ENCODE measurements at regions not wholly inside any gene's neighbourhood (a gene's known extent, or its start where the extent isn't known, plus 50 kb on each side); places are given as distances from the start of the nearest gene placed in this dataset.
"Not testable (repeated sequence)": the region's sequence is repeated elsewhere in the genome, so short reads cannot be mapped to it uniquely, and the experiment has no call there.

DNA sequence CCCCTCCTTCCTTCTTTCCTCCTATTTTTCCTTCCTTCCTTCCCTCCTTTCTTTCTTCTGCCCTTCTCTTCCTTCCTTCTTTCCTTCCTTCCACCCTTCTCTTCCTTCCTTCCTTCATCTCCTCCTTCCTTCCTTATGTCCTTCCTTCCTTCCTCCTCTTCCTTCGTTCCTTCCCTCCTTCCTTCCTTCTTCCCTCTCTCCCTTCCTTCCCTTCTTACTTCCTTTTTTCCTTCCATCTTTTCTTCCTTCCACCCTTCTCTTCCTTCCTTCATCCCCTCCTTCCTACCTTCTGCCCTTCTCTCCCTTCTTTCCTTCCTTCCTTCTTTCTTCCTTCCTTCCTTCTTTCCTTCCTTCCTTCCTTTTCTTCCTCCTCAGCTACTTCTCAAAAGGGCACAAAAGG, 287.3 kb upstream of the ZNF507 start:
- DNase-seq: no peak

DNA sequence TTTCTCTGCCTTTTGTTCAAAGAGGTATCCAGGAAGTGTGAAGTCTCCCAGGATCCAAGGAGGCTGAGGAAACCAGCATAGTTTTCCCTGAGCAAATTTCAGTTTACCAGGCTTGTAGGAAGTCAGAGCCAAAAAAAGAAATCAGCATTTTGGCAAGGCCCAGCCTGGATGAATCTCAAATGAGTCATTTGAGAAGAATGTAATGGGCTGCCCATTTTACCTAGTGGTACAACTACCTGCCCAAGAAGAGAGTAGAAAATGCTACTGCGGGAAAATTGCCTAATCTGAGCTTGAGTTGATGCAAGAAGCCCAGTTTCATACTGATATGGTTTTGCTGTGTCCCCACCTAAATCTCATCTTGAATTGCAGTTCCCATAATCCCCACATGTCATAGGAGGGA, 284.1 kb upstream of the ZNF507 start:
- DNase-seq: no peak

DNA sequence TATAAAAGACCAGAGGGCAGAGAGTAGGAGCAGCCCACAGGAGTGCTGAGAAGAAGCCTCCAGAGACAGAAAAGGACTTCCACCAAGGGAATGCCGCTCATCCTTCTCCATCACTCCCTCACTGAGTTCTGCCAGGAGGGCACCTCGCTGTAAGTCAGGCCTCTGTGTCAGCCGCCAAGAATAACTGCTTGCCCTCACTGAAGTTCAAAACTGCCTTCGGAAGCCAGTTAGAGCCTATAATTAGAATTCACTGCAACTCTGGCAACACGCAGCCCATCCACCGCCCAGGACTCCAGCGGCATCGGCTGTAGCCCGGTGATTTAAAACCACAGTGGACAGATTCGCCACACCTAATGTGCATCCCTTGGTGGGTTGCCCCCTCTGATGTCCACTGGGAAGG, 281.8 kb upstream of the ZNF507 start:
- no peak for DNase-seq

DNA sequence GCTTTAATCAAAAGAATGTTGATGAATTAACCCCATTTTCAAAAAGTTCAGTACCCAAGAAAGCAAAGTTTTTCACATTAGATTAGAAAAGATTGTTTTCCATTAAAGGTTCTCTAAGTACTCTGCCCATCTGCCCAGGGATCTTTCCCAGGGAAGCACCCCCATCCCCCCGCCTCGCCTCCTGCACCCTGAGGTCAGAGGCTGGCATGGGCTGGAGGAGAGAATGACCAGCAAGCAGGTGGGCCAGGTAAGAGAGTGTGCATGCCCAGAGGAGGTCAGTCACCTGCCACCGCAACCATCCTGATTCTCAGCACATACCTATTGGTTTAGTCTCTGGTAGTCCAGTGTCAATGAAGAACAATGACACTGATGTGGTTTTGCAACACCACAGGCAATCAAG, 279.4 kb upstream of the ZNF507 start:
- no peak for DNase-seq

DNA sequence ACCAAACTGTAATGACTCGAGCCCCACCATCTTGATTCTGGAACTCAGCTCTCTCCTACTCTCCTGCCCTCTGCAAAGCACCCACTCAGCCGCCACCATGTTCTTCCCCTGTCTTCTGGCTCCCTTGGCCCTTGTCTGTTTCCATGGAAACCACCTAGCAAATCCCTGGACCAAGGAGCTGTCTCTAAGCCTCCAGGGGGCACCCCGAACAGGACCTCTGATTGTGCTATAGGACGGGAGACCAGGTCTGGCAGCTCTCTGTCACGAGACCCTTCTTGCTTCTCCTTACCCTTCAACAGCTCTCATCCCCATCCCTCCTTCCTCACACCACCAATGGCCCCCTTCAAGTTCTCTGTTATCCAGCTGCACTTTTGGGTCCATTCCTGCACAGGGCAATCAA, 277.7 kb upstream of the ZNF507 start:
- no peak for DNase-seq

DNA sequence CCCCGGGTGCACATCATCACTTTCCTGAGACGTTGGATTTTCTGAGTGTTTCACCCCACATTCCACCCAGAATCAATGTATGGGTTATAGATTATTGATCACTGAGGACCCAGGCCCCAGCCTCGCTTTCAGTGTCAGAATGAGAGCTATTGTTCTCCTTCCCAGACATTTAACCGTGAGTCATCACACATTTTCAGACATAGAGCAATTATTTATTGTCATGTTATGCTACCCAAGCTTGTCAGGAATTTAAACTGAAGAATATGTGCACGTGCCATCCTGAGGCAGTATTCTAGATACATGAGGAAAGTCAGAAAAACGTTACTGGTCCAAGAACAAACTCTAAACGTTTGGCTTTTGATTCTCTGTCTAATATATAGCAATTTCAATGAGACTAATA, 276.6 kb upstream of the ZNF507 start:
- no peak for DNase-seq

DNA sequence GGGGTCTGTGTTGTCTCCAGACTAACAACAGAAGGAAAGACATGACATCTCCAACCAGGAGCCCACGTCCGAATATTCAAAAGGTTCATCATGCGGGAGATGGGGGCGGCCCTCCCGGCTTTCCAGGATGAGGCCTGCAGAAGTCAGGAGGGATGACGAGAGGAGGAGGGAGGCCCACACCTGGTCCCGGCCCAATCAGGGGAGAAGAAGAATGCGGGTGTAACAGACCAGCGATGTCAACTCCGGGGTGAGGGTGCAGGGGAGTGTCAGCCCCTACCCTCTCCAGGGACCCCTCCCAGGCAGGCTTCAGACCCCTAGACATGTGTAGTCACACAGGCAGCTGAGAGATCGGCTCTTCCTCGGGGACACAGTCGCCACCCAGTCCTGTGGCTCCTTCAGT, 275.3 kb upstream of the ZNF507 start:
- no peak for DNase-seq

DNA sequence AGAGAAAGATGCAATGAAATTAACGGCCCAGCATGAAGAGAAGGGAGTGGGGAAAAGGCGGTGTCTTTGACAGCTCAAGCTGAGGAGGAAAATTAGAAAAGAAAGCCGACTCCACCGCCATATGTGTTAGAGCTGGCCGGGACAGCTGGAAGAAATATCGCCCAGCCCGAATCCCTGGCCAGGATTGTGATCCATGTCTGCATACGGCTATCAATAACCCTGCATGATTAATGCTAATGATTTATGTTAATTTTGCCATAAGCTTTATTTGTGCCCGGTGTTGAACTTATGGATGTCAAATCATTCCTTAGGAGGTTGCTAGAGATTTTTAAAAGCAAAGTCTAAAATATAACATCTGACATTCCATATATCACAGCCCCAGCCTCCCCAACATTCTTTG, 263.4 kb upstream of the ZNF507 start:
- DNase-seq: no peak

DNA sequence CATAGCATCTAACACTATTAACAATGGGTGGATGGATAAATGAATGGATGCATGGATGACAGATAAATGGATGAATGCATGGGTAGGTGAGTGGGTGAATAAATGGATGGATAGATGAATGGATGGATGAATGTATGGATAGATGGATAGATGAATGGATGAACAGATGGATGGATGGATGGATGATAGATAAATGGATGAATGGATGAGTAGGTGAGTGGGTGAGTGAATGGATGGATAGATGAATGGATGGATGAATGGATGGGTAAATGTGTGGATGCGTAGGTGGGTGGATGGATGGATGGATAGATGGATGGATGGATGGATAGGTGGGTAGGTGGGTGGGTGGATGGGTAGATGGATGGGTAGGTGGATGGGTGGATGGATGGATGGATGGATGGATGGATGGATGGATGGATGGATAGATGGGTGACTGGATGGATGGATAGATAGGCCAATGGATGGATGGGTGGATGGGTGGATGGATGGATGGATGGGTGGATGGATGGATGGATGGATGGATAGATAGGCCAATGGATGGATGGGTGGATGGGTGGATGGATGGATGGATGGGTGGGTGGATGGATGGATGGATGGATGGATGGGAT, 260.6 kb upstream of the ZNF507 start:
- not testable (repeated sequence) for DNase-seq

DNA sequence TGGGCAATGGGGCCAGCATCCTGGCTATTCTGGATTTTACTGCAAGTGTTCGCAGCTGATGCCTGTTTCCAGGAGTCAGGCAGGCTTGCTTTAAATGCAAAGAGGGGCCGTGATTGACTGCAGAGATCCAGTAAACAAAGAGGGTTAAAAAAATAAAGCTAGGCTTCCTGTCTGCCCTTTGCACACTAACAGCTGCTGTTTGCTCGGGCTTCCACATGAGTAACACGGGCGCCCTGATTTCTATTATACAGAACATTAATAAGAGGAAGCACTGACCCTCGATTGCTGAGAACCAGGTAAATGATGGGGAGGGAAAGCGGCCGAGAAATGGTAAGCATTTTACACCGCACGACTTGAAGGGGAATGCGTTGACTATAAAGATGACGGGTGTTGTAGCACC, 254.2 kb upstream of the ZNF507 start:
- no peak for DNase-seq

DNA sequence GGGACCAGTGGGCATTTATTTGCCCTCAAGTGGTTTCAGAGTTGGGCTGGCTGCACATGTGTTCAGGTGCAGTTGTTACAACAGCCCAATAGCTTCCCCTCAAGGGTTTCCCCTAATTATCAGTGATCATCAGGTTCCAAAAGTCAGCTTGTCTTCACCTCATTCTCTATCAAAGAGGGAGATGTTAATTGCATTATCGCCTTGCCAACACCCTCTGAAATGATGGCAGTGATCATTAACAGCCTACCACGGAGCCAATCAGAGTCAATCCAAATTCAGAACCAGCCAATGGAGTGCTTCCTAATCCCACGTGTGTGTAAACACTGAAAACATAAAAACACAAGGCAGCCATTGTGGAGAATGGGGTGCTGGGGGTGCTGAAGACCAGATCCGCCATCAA, 248.4 kb upstream of the ZNF507 start:
- DNase-seq: no peak

DNA sequence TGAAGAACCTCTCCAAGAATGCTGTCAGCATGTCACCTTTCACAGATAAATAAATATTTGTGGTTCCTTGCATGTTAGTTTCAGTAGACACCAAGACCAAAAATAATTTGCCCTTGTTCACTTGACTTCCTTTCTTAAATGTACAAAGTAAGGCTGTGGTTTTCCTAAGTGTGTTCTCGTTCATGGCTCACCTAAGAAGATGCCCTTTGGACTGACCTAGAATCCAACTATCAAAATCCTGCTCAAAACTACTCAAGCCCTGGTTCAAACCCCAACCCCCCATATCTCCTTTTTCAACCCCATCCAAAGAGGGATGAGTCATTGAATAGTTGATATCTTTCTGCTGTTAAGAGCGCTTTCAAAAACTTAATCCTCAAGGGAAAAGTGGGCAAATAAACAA, 247.8 kb upstream of the ZNF507 start:
- no peak for DNase-seq

DNA sequence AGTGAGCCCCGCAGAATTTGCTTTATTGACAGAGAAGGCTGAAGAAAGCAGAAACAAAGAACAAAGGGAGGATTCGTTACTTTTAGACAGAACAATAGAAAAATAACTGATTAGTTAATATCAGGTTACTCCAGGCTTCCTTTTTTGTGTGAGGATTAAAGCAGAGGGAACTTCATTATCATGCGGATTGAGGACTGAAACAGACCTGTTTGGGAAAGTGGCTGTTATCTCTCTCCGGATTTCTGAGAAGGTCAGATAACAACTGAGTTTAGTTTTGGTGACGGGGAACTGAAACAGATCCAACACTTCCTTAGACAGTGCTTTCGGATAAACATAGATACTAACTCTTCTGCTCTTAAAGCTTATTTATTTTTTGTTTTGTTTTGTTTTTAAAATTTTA, 246.4 kb upstream of the ZNF507 start:
- no peak for DNase-seq

DNA sequence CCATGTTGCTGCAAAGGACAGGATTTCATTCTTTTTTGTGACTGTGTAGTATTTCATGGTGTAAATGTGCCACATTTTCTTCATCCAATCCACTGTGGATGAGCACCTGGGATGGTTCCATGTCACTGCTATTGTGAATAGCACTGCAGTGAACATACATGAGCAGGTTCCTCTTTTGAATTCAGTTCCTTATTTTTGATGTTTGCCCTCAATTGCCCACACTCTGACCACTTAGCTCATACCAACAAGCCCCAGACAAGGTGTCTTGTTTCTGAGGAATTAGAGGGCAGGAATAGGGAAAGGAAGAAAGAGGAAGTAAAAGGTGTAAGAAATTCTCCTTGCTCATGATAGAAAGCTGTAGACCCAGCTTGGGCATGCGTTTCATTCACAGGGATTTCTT, 244.2 kb upstream of the ZNF507 start:
- DNase-seq: no peak

DNA sequence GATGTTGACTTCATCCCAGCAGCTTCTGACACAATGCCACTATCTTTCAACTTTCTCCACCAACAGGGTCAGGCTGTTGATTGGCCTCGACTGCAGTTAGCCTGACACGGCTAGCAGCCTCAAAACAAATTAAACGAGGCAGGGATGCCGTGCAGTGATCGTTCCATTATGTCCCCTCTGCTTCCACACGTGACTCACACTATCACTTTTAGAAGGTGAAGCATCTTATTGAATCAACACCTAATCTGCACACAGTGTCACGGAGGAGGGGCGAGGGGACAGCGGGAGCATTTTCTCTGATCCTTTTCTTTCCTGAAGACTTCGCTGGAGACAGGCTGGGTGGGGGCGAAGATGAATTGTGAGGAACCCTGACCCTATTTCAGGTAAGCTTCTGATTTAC, 241.9 kb upstream of the ZNF507 start:
- no peak for DNase-seq

DNA sequence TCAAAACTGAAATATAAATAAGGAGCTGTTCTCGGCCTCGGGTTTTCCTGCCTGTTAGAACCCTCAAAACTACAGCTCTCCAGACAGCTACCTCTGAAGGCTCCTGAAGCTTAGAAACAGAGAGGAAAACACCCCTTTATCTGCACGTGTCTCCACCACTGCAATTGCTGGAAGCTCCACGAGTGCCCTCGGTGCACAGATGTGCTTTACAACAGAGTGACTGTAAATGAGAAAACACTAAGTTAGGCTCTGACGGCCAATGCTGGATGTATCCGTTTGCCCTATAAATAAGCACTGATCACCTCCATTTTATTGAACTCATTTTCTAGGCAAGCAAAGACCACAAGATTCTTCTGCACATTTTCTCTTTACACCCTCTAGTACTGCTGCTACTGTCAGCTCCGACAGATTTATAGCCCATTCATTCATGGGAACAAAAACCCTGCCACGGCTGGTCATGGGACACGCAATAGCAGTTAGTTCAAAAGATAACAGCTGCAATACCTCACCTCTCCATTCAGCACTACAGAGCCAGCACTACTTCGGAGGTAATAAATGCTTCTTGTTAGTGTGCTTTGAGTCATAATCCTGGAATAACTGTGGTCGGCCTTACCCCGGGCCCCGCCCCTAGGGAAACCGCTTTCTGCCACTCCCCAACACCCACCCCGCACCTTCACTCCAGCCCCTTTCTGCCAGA, 241.1 kb upstream of the ZNF507 start:
- DNase-seq: peak; percentile 2

DNA sequence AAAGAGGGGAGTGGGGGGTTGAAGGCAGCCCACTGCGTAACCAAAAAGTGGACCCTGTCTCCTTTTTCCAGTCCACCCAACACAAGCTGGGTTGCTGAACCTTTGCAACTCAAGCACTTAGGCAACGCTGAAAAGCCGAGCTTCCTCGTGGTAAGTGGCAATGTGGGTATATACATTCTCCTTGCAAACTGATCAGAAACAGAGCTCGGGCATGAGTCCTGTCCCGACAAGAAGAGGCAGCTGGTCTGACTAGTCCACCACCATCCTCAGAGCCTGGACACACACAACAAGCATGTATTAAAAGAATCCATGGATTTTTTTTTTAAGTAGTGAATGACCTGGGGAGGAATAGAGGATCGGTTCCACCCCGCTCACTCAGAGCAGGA, 240.6 kb upstream of the ZNF507 start:
- no peak for DNase-seq

DNA sequence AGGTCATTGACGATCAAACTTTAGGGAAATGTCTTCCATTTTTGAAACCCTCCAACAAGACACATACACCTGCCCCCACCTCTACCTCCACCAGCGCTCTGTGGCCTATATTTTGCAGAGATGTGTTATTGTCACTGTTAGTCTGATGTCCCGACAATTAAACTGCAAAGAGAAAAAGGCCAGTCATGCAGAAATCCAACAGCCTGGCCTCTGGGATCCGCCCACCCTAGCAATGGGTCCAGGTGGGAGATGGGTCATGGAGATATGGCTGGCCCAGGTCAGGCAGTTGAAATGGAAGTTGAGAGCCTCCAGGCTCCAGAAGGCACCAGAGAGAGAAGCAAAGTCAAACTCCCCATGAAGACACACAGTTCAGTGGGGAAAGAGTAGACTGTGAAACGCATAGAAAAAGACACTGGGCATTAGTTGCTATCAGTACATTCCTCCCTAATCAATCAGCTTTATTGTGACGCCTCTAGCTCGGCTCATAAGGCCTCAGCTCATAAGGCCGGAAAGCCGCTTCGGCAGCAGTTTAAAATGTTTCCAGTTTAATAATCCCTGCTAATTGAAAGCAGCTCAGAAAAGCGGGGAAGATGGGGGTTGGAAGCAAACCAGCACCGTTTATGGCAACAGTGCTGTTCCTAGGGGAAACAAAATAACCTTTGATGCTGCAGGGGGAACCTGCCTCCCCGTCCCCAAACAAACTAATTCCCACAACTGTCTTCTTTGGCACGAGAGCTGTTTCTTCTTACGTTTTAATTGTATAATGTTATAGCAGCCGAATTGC, 239.7 kb upstream of the ZNF507 start:
- DNase-seq: no peak

DNA sequence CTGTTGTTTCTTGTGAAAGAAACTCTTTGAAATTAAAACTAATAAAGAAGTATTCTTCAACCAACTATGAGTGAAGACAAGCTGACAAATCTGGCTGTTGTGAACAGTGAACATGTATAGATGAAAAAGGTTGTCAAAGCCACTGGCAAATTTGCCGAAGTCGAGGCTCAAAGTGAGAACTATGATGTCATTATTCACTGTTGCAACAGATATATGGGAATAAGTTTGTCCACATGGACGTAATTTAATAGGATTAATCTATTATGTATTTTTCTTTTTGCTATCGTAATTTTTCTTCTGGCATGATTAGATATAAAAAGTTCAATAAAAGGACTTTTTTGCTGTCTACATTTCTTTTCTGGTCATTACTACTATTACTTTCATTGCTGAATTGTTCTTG, 223.2 kb upstream of the ZNF507 start:
- no peak for DNase-seq

DNA sequence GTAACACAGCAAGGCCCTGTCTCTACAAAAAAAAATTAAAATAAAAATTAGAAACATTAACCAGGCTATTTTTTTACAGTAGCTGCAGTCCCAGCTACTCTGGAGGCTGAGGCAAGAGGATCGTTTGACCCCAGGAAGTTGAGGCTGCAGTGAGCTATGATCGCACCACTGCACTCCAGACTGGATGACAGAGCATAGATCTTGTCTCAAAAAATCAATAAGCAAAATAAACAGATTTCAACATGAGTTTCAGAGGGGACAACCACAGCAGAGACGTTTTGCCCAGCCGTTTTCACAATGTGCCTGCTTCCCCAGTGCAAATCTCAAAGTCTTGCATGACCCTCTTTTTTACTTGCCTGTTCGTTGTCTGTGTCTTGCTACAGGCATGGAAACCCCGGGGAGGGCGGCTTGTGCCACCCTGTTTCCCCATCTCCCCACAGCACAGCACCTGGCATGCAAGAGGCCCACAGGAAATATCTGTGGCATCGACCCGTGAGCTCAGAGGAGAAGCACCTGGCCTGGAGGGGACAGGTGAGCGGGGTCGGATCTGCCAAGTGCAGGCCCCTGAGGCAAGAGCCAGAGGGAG, 222.0 kb upstream of the ZNF507 start:
- no peak for DNase-seq

DNA sequence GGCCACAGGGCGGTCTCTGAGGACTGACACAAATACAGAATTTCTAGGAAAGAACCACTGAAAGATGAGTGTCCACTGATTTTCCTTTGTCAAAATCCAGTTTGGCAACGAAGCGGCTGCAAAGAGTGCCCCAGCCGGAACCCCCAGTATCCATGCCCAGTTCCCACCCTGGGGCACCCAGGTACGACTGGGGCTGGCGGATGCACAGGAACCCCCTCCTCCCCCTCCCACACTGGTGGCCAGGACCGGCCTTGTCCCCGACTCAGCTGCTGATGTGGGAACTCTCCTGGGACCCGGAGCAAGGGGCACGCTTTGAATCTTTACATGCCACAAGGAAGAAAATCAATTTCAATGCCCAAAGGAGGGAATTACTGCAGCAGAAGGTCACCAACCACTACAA, 220.8 kb upstream of the ZNF507 start:
- no peak for DNase-seq

DNA sequence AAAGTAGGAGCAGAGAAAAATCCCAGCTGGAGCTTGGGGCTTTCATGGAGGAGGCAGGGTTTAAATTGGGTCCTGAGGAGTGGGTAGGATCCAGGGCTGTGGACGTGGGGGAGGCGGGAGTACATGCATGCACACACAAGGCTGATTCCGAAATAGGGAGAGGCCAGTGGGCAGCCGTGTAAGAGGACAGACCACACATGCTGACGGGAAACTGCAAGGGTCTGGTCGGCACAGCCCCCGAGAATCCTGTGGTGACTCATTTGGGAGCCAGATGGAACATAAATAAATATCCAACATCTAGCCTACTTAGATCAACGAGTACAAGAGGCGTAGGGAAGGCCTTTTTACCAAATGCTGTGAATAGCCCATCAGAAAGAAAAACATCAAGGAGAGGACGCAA, 216.3 kb upstream of the ZNF507 start:
- no peak for DNase-seq

DNA sequence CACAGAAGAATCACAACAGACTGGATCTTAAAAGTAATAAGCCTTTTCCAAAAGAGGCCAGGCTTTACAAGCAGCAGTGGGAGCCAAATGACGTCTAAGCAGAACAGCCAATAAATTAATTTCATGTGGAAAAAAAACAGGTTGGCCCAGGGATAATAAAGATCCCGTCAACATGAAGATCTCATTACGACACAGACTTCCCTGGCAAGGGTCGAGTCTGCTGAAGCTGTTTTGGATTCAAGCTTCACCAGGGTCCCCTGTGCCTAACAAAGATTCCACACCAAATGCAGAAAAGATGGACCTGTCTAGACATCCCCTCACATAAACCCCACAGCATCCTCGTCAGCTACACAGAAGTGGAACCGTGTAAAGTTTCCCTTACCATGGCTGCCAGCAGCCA, 215.1 kb upstream of the ZNF507 start:
- DNase-seq: no peak

DNA sequence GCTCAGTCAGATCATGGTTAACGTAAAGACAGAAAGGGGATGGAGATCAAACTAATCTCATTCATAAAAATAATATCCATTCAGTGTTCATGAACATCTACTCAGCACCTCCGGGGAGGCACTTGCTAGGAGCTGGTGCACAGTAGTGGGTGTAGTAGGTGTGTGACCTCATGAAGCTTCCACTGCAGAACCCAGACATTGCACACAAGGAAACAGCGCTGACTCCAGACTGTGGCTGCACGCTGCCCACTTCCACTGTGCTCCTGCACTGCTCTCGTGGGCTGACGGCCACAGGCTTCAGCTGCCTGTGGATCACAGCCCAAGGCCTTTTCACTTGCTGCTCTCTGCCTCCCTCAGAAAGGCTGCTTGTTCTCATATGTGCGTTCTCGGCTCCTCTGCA, 214.4 kb upstream of the ZNF507 start:
- DNase-seq: no peak
